Duodenal mucosa (tissue), 2 donors: ENCODE measurements at regions not wholly inside any gene's neighbourhood (a gene's known extent, or its start where the extent isn't known, plus 50 kb on each side); places are given as distances from the start of the nearest gene placed in this dataset.

Experiments used
- H3K27ac ChIP-seq: one replicate; pipeline ENCODE4 v1.7.0; 2013; ENCODE audit warnings: low read depth, low read length
- H3K27me3 ChIP-seq, 2 donors: one replicate each; pipeline ENCODE4 v1.7.0; 2013; ENCODE audit warnings: low read length in 2 of 2, control low read depth in 1 of 2; ENCODE audit not compliant: insufficient read depth in 2 of 2, control insufficient read depth in 1 of 2
- H3K36me3 ChIP-seq, 2 donors: one replicate each; pipeline ENCODE4 v1.7.0; 2013; ENCODE audit warnings: low read length in 2 of 2, control low read depth in 1 of 2; ENCODE audit not compliant: insufficient read depth in 2 of 2, control insufficient read depth in 1 of 2
- H3K4me1 ChIP-seq, 2 donors: one replicate each; pipeline ENCODE4 v1.7.0; 2013; ENCODE audit warnings: low read length in 2 of 2, control low read depth in 1 of 2; ENCODE audit not compliant: insufficient read depth in 2 of 2, control insufficient read depth in 1 of 2
- H3K4me3 ChIP-seq, 2 donors: one replicate each; pipeline ENCODE4 v1.7.0; 2013; ENCODE audit warnings: low read length in 2 of 2, low read depth in 1 of 2
- H3K9ac ChIP-seq, 2 donors: one replicate each; pipeline ENCODE4 v1.7.0; 2013; ENCODE audit warnings: low read length in 2 of 2, low read depth in 1 of 2
- H3K9me3 ChIP-seq, 2 donors: one replicate each; pipeline ENCODE4 v1.7.0; 2013; ENCODE audit warnings: low read length in 2 of 2, control low read depth in 1 of 2; ENCODE audit not compliant: control insufficient read depth in 1 of 2

GRCh38 chr7:45976485-45976856 lies 55.4 kb upstream of the IGFBP3 start:
- no peaks in the 10 kb centered on the region for H3K9me3 ChIP-seq
- no peak overlapping the region for H3K27ac ChIP-seq
- H3K36me3 ChIP-seq, result no peaks in the 10 kb centered on the region
- H3K9ac ChIP-seq, result no peak overlapping the region
- peaks cover 6 to 11% of the 10 kb centered on the region in 2 donors for H3K4me1 ChIP-seq
- H3K27me3 ChIP-seq, result no peaks in the 10 kb centered on the region
- no peak overlapping the region for H3K4me3 ChIP-seq

- Histone ChIP-seq H3K27me3 (no peaks in the 10 kb centered on the region), H3K4me3 (no peak overlapping the region), H3K36me3 (no peaks in the 10 kb centered on the region), H3K4me1 (peaks cover 6 to 11% of the 10 kb centered on the region in 2 donors), H3K27ac (no peak overlapping the region), H3K9ac (no peak overlapping the region), H3K9me3 (no peaks in the 10 kb centered on the region)
These were observed 54.9 kb upstream of the IGFBP3 start for GRCh38 chr7:45975847-45976484.

GRCh38 chr7:45975367-45975766 lies 54.3 kb upstream of the IGFBP3 start:
- Histone ChIP-seq H3K36me3 (no peaks in the 10 kb centered on the region), H3K4me1 (peaks cover 6 to 11% of the 10 kb centered on the region in 2 donors), H3K4me3 (no peak overlapping the region), H3K9me3 (no peaks in the 10 kb centered on the region), H3K27ac (no peak overlapping the region), H3K27me3 (no peaks in the 10 kb centered on the region), H3K9ac (no peak overlapping the region)

GRCh38 chr7:45974540-45975360 lies 53.7 kb upstream of the IGFBP3 start:
- H3K9me3 ChIP-seq, result no peaks in the 10 kb centered on the region
- no peak overlapping the region for H3K27ac ChIP-seq
- no peaks in the 10 kb centered on the region for H3K36me3 ChIP-seq
- no peaks in the 10 kb centered on the region for H3K27me3 ChIP-seq
- H3K4me1 ChIP-seq, result peaks cover 6 to 11% of the 10 kb centered on the region in 2 donors
- no peak overlapping the region for H3K4me3 ChIP-seq
- no peak overlapping the region for H3K9ac ChIP-seq

GRCh38 chr7:45973725-45974532 lies 52.9 kb upstream of the IGFBP3 start:
- no peaks in the 10 kb centered on the region for H3K27me3 ChIP-seq
- peaks cover 6 to 11% of the 10 kb centered on the region in 2 donors for H3K4me1 ChIP-seq
- no peak overlapping the region for H3K4me3 ChIP-seq
- no peak overlapping the region for H3K27ac ChIP-seq
- no peaks in the 10 kb centered on the region for H3K9me3 ChIP-seq
- H3K9ac ChIP-seq, result no peak overlapping the region
- no peaks in the 10 kb centered on the region for H3K36me3 ChIP-seq

- H3K4me1 ChIP-seq, result peaks cover 0 to 8% of the 10 kb centered on the region in 2 donors
- H3K9me3 ChIP-seq, result no peaks in the 10 kb centered on the region
- H3K27me3 ChIP-seq, result no peaks in the 10 kb centered on the region
- no peak overlapping the region for H3K4me3 ChIP-seq
- no peak overlapping the region for H3K27ac ChIP-seq
- no peaks in the 10 kb centered on the region for H3K36me3 ChIP-seq
- H3K9ac ChIP-seq, result no peak overlapping the region
These were observed 51.7 kb upstream of the IGFBP3 start for GRCh38 chr7:45972629-45973312.

- H3K27me3 ChIP-seq, result no peaks in the 10 kb centered on the region
- no peak overlapping the region for H3K4me3 ChIP-seq
- H3K36me3 ChIP-seq, result no peaks in the 10 kb centered on the region
- no peak overlapping the region for H3K27ac ChIP-seq
- peaks cover 0 to 6% of the 10 kb centered on the region in 2 donors for H3K4me1 ChIP-seq
- H3K9ac ChIP-seq, result no peak overlapping the region
- H3K9me3 ChIP-seq, result no peaks in the 10 kb centered on the region
These were observed 50.6 kb upstream of the IGFBP3 start for GRCh38 chr7:45971661-45972175.

- Histone ChIP-seq H3K36me3 (no peaks in the 10 kb centered on the region), H3K4me3 (no peak overlapping the region), H3K4me1 (peaks cover 0 to 6% of the 10 kb centered on the region in 2 donors), H3K27ac (no peak overlapping the region), H3K9me3 (no peaks in the 10 kb centered on the region), H3K27me3 (no peaks in the 10 kb centered on the region), H3K9ac (no peak overlapping the region)
These were observed 50.1 kb upstream of the IGFBP3 start for GRCh38 chr7:45971171-45971570.
